Common myeloid progenitor, CD34-positive (primary cell): ENCODE measurements at regions not wholly inside any gene's neighbourhood (a gene's known extent, or its start where the extent isn't known, plus 50 kb on each side); places are given as distances from the start of the nearest gene placed in this dataset.
"Not testable (repeated sequence)": the region's sequence is repeated elsewhere in the genome, so short reads cannot be mapped to it uniquely, and the experiment has no call there.

Source experiments
- CTCF ChIA-PET: fragments of 350-600 bp; sonication (Branson Sonifier 250); formaldehyde crosslinking; loops from one replicate; lab custom pipeline; 2021; ENCODE audit warnings: antibody characterized with exemption; lab: Charles Lee
- POLR2A ChIA-PET: fragments of 350-600 bp; sonication (Branson Sonifier 250); formaldehyde crosslinking; loops from one replicate; lab custom pipeline; 2021; ENCODE audit warnings: antibody characterized with exemption; lab: Charles Lee
- DNase-seq, 3 donors: peaks; one replicate each; pipeline versions ENCODE4 v3.0.0 to v3.0.0-alpha.2; 2013
- H3K27ac ChIP-seq, 2 experiments: 1 replicate in 1 of 2; 2 replicates in 1 of 2; pipeline ENCODE4 v1.7.0; 2013; ENCODE audit warnings: inconsistent platforms in 2 of 2, low read length in 2 of 2, mild to moderate bottlenecking in 2 of 2, low read depth in 1 of 2, moderate library complexity in 1 of 2; ENCODE audit not compliant: severe bottlenecking in 2 of 2, insufficient read depth in 1 of 2, poor library complexity in 1 of 2
- H3K27me3 ChIP-seq, 5 experiments: replicated peaks in 2 of 5; 1 replicate in 3 of 5; 2 replicates in 2 of 5; pipeline versions ENCODE4 v1.6.1 to v1.7.0; 2013; ENCODE audit warnings: low read length in 4 of 5, mild to moderate bottlenecking in 2 of 5, moderate library complexity in 2 of 5, inconsistent platforms in 1 of 5; ENCODE audit not compliant: insufficient read depth in 5 of 5, control insufficient read depth in 4 of 5
- H3K36me3 ChIP-seq, 4 experiments: 1 replicate in 2 of 4; 2 replicates in 2 of 4; pipeline versions ENCODE4 v1.6.1 to v1.7.0; 2013; ENCODE audit warnings: low read length in 3 of 4, control low read depth in 1 of 4, mild to moderate bottlenecking in 1 of 4; ENCODE audit not compliant: control insufficient read depth in 4 of 4, insufficient read depth in 4 of 4
- H3K4me1 ChIP-seq, 4 experiments: 1 replicate in 3 of 4; 2 replicates in 1 of 4; pipeline versions ENCODE4 v1.6.1 to v1.7.1; 2013; ENCODE audit warnings: low read length in 3 of 4, mild to moderate bottlenecking in 3 of 4, control low read depth in 1 of 4, inconsistent platforms in 1 of 4, moderate library complexity in 1 of 4; ENCODE audit not compliant: control insufficient read depth in 4 of 4, insufficient read depth in 4 of 4; ENCODE audit errors: control extremely low read depth in 1 of 4
- H3K4me3 ChIP-seq, 7 experiments: 1 replicate in 4 of 7; 2 replicates in 3 of 7; pipeline versions ENCODE4 v1.5.1 to v1.7.0; 2013; ENCODE audit warnings: mild to moderate bottlenecking in 7 of 7, low read length in 6 of 7, moderate library complexity in 6 of 7, inconsistent platforms in 2 of 7, low read depth in 2 of 7, control low read depth in 1 of 7; ENCODE audit not compliant: insufficient read depth in 4 of 7, control insufficient read depth in 1 of 7; ENCODE audit errors: extremely low read depth in 1 of 7
- H3K9me3 ChIP-seq, 5 experiments: 1 replicate in 4 of 5; 2 replicates in 1 of 5; pipeline versions ENCODE4 v1.6.1 to v1.7.1; 2013; ENCODE audit warnings: low read length in 4 of 5, mild to moderate bottlenecking in 2 of 5, inconsistent platforms in 1 of 5, low read depth in 1 of 5, moderate library complexity in 1 of 5; ENCODE audit not compliant: control insufficient read depth in 4 of 5, insufficient read depth in 2 of 5; ENCODE audit errors: control extremely low read depth in 1 of 5
- WGBS: methylation state at CpG from one replicate; pipeline ENCODE4 v1.1.5; 2013; ENCODE audit not compliant: insufficient coverage; 5-methylcytosine and 5-hydroxymethylcytosine counted together

- Histone ChIP-seq H3K4me1 (no peaks in the 10 kb centered on the region), H3K9me3 (peaks cover 0 to 3% (median 0%) of the 10 kb centered on the region in 5 experiments), H3K36me3 (no peaks in the 10 kb centered on the region), H3K27me3 (no peaks in the 10 kb centered on the region), H3K4me3 (no peak overlapping the region), H3K27ac (no peak overlapping the region)
- ChIA-PET POLR2A (no interaction called here), CTCF (no interaction called here)
- WGBS, result 87% methylated on average over 48 of the region's 48 CpGs
- DNase-seq, result no peak
Observed at GRCh38 chr4:188658958-188659522, 519.8 kb downstream of the TRIML1 start.

- ChIA-PET POLR2A (no interaction called here), CTCF (interaction anchor here (0.6 kb wide), 1 partner anchor 16 kb away, joined by 4 read pairs; no protein-coding TSS in a partner anchor)
- no peaks in the 10 kb centered on the region for H3K4me1 ChIP-seq
- no peak overlapping the region for H3K27ac ChIP-seq
- 91% methylated on average over 7 of the region's 7 CpGs for WGBS
- H3K9me3 ChIP-seq, result peaks cover 0 to 3% (median 0%) of the 10 kb centered on the region in 5 experiments
- no peaks in the 10 kb centered on the region for H3K36me3 ChIP-seq
- DNase-seq, result no peak
- no peaks in the 10 kb centered on the region for H3K27me3 ChIP-seq
- no peak overlapping the region for H3K4me3 ChIP-seq
Observed at GRCh38 chr4:188660796-188661195, 521.6 kb downstream of the TRIML1 start.

GRCh38 chr4:188661502-188661901 lies 522.3 kb downstream of the TRIML1 start:
- no peaks in the 10 kb centered on the region for H3K27me3 ChIP-seq
- ChIA-PET POLR2A (no interaction called here), CTCF (no interaction called here)
- H3K27ac ChIP-seq, result no peak overlapping the region
- 100% methylated on average over 1 of the region's 2 CpGs for WGBS
- H3K9me3 ChIP-seq, result peaks cover 0 to 3% (median 0%) of the 10 kb centered on the region in 5 experiments
- H3K4me3 ChIP-seq, result no peak overlapping the region
- DNase-seq, result no peak
- H3K36me3 ChIP-seq, result no peaks in the 10 kb centered on the region
- H3K4me1 ChIP-seq, result no peaks in the 10 kb centered on the region

- Histone ChIP-seq H3K36me3 (no peaks in the 10 kb centered on the region), H3K9me3 (peaks cover 0 to 3% (median 0%) of the 10 kb centered on the region in 5 experiments), H3K4me3 (no peak overlapping the region), H3K4me1 (no peaks in the 10 kb centered on the region), H3K27me3 (no peaks in the 10 kb centered on the region), H3K27ac (no peak overlapping the region)
- ChIA-PET POLR2A (no interaction called here), CTCF (no interaction called here)
- WGBS, result 86% methylated on average over 9 of the region's 9 CpGs
- DNase-seq, result no peak
Observed at GRCh38 chr4:188663369-188663768, 524.1 kb downstream of the TRIML1 start.

- 49% methylated on average over 6 of the region's 13 CpGs for WGBS
- Histone ChIP-seq H3K27me3 (no peaks in the 10 kb centered on the region), H3K36me3 (no peaks in the 10 kb centered on the region), H3K4me1 (no peaks in the 10 kb centered on the region), H3K9me3 (peaks cover 0 to 3% (median 0%) of the 10 kb centered on the region in 5 experiments), H3K4me3 (no peak overlapping the region), H3K27ac (no peak overlapping the region)
- no peak for DNase-seq
- POLR2A ChIA-PET, result no interaction called here
- CTCF ChIA-PET, result no interaction called here
Observed at GRCh38 chr4:188665491-188666457, 526.5 kb downstream of the TRIML1 start.

- H3K9me3 ChIP-seq, H3K4me1 ChIP-seq, POLR2A ChIA-PET, CTCF ChIA-PET, DNase-seq, H3K4me3 ChIP-seq, H3K27ac ChIP-seq, H3K36me3 ChIP-seq, H3K27me3 ChIP-seq: not testable (repeated sequence)
- WGBS, result no CpG with 5 or more reads among the region's 3 CpGs
Observed at GRCh38 chr4:188678691-188679090, 539.5 kb downstream of the TRIML1 start.
